Calu3 (cell line): ENCODE measurements at regions not wholly inside any gene's neighbourhood (a gene's known extent, or its start where the extent isn't known, plus 50 kb on each side); places are given as distances from the start of the nearest gene placed in this dataset.

Experiments
- BruUV-seq: library from RNA; stranded (reverse); fragments of 400-500 nt; replicated peaks from 2 replicates; lab custom pipeline; 2021; lab: Mats Ljungman, UMichigan
- CTCF ChIA-PET: fragments of 300-600 bp; sonication (Branson Sonifier 250); formaldehyde crosslinking; loops from one replicate; lab custom pipeline; 2022; ENCODE audit warnings: antibody characterized with exemption; lab: Charles Lee
- DNase-seq: peaks from one replicate; pipeline ENCODE4 v3.0.0; 2022
- H3K27ac Mint-ChIP-seq: one replicate; pipeline ENCODE4 v1.8.0; 2022; ENCODE audit warnings: mixed read lengths; ENCODE audit not compliant: unreplicated experiment
- H3K27me3 Mint-ChIP-seq: one replicate; pipeline ENCODE4 v1.8.0; 2022; ENCODE audit warnings: mixed read lengths; ENCODE audit not compliant: unreplicated experiment
- H3K36me3 Mint-ChIP-seq: one replicate; pipeline ENCODE4 v1.8.0; 2022; ENCODE audit warnings: mild to moderate bottlenecking, moderate library complexity, mixed read lengths; ENCODE audit not compliant: insufficient read depth, unreplicated experiment
- H3K4me1 Mint-ChIP-seq: one replicate; pipeline ENCODE4 v1.8.0; 2022; ENCODE audit warnings: mild to moderate bottlenecking, low read depth, mixed read lengths; ENCODE audit not compliant: unreplicated experiment
- H3K4me3 Mint-ChIP-seq: one replicate; pipeline ENCODE4 v1.8.0; 2022; ENCODE audit warnings: mild to moderate bottlenecking, low read depth, moderate library complexity, mixed read lengths; ENCODE audit not compliant: unreplicated experiment
- H3K9me3 Mint-ChIP-seq: one replicate; pipeline ENCODE4 v1.8.0; 2022; ENCODE audit warnings: low read depth, mixed read lengths; ENCODE audit not compliant: unreplicated experiment
- CTCF ChIP-seq: fragments of 200-600 bp; IDR thresholded peaks from one replicate; pipeline ENCODE4 v1.8.0; 2022; ENCODE audit warnings: antibody characterized with exemption; ENCODE audit not compliant: unreplicated experiment
- intact Hi-C: fragments of 100-400 bp; cut with micrococcal nuclease; formaldehyde crosslinking; loops from one replicate; pipeline ENCODE4 v1.10.0; 2022; ENCODE audit not compliant: unreplicated experiment

DNA sequence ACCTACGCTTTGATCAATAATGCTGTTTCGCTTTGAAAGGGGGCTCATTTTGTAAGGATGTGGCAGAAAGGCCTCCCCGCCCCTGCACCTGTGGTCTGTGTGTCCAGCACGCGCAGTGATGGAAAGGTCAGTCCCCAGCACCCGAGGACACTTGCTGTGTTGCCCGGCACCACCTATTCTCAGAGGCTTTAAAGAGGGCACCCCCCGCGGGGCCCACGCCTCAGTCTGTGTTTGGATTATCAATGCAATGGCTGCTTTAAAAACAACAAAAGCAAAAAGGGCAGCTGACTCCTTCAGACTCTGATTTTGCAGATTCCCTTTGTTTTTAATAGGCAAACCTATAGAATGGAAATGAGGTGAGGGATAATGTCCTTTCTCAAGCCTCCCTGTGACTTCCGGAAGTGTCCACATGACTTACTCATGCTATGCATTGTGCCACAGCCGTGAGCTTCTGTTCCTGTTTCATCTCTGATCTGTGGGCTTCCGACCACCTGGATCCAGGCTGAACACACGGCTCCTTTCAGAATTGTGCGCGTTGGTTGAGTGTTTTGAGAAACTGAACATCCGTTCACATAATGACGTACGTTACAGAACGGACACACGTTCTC, 416.2 kb downstream of the IRX2 start:
- Mint-ChIP-seq H3K36me3 (no peaks in the 10 kb centered on the region), H3K27me3 (no peaks in the 10 kb centered on the region), H3K9me3 (peaks cover 16% of the 10 kb centered on the region), H3K4me3 (no peak overlapping the region), H3K27ac (no peak overlapping the region), H3K4me1 (no peaks in the 10 kb centered on the region)
- TF ChIP-seq CTCF = no peak
- DNase-seq = no peak
- CTCF ChIA-PET = no interaction called here
- intact Hi-C loops = no loop called here
- no TSS peak for BruUV-seq

DNA sequence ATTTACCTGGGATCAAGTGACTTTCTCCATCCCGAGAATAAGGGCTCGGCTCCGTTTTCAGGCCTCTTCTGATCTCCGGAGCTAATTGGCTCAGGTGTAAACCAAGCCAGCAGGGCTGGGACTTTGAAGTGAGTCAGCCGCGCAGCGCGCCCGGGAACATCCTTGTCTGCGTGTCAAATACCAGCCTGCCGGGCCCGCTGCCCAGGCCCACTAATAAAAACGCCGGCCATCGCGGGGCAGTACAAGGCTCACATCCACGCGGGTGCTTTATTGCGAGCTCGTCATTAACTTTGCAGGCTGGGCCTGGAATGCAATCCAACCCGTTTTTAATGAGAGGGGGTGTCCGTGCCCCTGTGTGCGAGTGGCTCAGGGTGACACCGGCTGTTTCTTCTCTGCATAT, 416.8 kb downstream of the IRX2 start:
- no peaks in the 10 kb centered on the region for H3K27me3 Mint-ChIP-seq
- no peak for TF ChIP-seq CTCF
- no peaks in the 10 kb centered on the region for H3K4me1 Mint-ChIP-seq
- DNase-seq = no peak
- peaks cover 16% of the 10 kb centered on the region for H3K9me3 Mint-ChIP-seq
- CTCF ChIA-PET = no interaction called here
- no TSS peak for BruUV-seq
- intact Hi-C loops = no loop called here
- no peak overlapping the region for H3K27ac Mint-ChIP-seq
- no peak overlapping the region for H3K4me3 Mint-ChIP-seq
- no peaks in the 10 kb centered on the region for H3K36me3 Mint-ChIP-seq

DNA sequence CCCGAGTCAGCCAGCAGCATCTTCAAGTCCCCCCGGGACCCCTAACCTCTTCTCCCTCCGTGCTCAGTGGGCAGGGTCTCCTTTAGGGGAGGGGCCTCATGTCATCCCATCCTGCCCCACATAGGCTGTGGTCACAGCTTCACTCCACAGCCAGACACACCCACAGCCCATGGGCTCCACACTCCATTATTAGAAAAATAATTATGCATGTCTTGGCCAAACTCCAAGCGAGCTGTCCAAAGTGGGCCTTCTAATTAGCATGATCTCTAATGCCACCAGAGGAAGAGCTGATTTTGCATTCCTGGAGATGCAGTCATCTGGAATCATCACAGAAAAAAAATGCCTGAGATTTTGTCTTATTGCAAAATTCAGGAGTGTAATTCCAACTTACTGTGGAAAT, 418.2 kb downstream of the IRX2 start:
- H3K4me1 Mint-ChIP-seq = no peaks in the 10 kb centered on the region
- H3K36me3 Mint-ChIP-seq = no peaks in the 10 kb centered on the region
- H3K4me3 Mint-ChIP-seq = no peak overlapping the region
- H3K27me3 Mint-ChIP-seq = no peaks in the 10 kb centered on the region
- intact Hi-C loops = no loop called here
- H3K9me3 Mint-ChIP-seq = peaks cover 20% of the 10 kb centered on the region
- CTCF ChIA-PET = no interaction called here
- no peak for DNase-seq
- no peak for TF ChIP-seq CTCF
- BruUV-seq = no TSS peak
- no peak overlapping the region for H3K27ac Mint-ChIP-seq

DNA sequence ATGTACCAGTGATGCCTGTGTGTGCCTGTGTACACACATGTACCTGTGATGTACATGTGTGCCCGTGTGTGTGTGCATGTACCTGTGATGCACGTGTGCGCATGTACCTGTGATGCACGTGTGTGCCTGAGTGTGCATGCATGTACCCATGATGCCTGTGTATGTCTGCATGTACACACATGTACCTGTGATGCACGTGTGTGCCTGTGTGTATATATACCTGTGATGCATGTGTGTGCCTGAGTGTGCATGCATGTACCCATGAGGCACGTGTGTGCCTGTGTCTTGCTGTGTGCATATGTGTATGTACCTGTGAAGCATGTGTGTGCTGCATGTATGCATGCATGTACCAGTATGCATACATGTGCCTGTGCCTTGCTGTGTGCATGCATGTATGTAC, 419.0 kb downstream of the IRX2 start:
- H3K36me3 Mint-ChIP-seq = no peaks in the 10 kb centered on the region
- intact Hi-C loops = no loop called here
- H3K27ac Mint-ChIP-seq = no peak overlapping the region
- CTCF ChIA-PET = no interaction called here
- no peaks in the 10 kb centered on the region for H3K27me3 Mint-ChIP-seq
- no peak overlapping the region for H3K4me3 Mint-ChIP-seq
- no peaks in the 10 kb centered on the region for H3K4me1 Mint-ChIP-seq
- TF ChIP-seq CTCF = no peak
- DNase-seq = no peak
- H3K9me3 Mint-ChIP-seq = peaks cover 20% of the 10 kb centered on the region
- no TSS peak for BruUV-seq
